ENCODE measurements at regions not wholly inside any gene's neighbourhood (a gene's known extent, or its start where the extent isn't known, plus 50 kb on each side); places are given as distances from the start of the nearest gene placed in this dataset.

DNA sequence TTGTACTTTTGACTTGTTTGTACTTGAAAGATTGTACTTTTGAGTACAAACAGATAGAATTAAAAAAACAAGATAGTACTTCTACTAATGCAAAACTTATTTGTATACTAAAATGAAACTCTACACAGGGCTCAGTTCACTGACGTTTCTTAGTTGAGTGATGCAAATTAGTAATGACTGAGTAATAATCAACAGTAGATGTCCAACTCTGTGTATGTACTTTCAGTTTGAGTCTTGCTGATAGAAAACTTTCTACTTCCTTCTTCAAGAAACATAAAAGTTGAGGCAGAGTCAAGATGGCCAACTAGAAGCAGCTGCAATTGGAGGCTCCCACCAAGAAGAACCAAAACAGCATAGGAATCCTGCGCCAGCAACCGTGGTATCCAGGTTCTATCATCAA is 585.0 kb downstream of the NR4A2 start:
- H3K4me3 Mint-ChIP-seq, result no peak overlapping the region
- H3K4me1 Mint-ChIP-seq, result no peaks in the 10 kb centered on the region
- TF ChIP-seq, protein P1, sequence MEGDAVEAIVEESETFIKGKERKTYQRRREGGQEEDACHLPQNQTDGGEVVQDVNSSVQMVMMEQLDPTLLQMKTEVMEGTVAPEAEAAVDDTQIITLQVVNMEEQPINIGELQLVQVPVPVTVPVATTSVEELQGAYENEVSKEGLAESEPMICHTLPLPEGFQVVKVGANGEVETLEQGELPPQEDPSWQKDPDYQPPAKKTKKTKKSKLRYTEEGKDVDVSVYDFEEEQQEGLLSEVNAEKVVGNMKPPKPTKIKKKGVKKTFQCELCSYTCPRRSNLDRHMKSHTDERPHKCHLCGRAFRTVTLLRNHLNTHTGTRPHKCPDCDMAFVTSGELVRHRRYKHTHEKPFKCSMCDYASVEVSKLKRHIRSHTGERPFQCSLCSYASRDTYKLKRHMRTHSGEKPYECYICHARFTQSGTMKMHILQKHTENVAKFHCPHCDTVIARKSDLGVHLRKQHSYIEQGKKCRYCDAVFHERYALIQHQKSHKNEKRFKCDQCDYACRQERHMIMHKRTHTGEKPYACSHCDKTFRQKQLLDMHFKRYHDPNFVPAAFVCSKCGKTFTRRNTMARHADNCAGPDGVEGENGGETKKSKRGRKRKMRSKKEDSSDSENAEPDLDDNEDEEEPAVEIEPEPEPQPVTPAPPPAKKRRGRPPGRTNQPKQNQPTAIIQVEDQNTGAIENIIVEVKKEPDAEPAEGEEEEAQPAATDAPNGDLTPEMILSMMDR (IDR thresholded peaks at IDR 0.05; ENCODE audit: unreplicated experiment), result no peak
- H3K27me3 Mint-ChIP-seq (ENCODE audit: low read depth), result no peaks in the 10 kb centered on the region
- no peaks in the 10 kb centered on the region for H3K9me3 Mint-ChIP-seq
- no peak overlapping the region for H3K27ac Mint-ChIP-seq
- no peak for DNase-seq (ENCODE audit: low spot score in 2 of 2, unreplicated experiment in 2 of 2)
- no peaks in the 10 kb centered on the region for H3K36me3 Mint-ChIP-seq

GRCh38 chr2:155733091-155733853 is 599.2 kb downstream of the NR4A2 start:
- H3K9me3 Mint-ChIP-seq, result no peaks in the 10 kb centered on the region
- H3K36me3 Mint-ChIP-seq, result no peaks in the 10 kb centered on the region
- no peak for DNase-seq (ENCODE audit: low spot score in 2 of 2, unreplicated experiment in 2 of 2)
- H3K27ac Mint-ChIP-seq, result no peak overlapping the region
- peaks cover 7% of the 10 kb centered on the region for H3K4me1 Mint-ChIP-seq
- no peaks in the 10 kb centered on the region for H3K27me3 Mint-ChIP-seq (ENCODE audit: low read depth)
- no peak overlapping the region for H3K4me3 Mint-ChIP-seq
- TF ChIP-seq, protein P1 (IDR thresholded peaks at IDR 0.05; ENCODE audit: unreplicated experiment), result no peak

GRCh38 chr2:155730804-155731203 is 601.7 kb downstream of the NR4A2 start:
- Mint-ChIP-seq H3K4me1 (peaks cover 16% of the 10 kb centered on the region), H3K4me3 (no peak overlapping the region), H3K36me3 (no peaks in the 10 kb centered on the region), H3K27me3 (ENCODE audit: low read depth) (peaks cover 9% of the 10 kb centered on the region), H3K9me3 (no peaks in the 10 kb centered on the region), H3K27ac (no peak overlapping the region)
- TF ChIP-seq, protein P1 (IDR thresholded peaks at IDR 0.05; ENCODE audit: unreplicated experiment), result no peak
- DNase-seq (ENCODE audit: low spot score in 2 of 2, unreplicated experiment in 2 of 2), result no peak

DNA sequence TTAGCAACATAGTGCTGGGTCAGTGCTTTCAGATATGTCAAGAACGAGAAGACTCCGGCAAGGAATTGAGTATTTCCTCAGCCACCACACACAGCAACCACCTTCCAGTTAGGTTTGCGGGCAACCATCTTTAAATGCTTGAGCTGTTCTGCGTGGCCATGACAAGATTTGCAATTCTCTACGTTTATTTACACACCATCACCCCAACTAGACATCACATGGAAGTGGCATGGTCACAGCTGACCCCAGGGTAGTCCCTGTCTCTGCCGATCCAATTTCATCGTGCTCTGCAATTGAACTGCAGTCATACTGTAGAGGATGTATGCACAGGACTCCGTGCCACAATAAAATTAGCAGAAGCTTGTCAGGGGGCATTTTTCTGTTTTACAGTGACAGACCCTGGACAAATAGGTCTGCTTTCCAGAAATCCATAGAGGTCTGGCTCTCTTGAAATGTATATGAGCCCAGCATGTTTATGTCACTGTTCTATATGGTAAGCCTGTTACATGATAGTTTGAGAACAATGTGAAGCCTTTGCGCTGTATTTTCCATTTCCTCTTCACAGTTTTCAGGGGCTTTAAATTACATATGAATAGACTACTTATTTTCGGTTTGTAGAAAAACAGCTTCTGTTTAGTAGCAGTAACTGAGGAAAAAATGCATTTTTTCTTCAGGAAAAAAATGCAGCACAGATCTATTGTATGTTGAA is 605.2 kb downstream of the NR4A2 start:
- peak overlapping the region; percentile 55 for H3K4me3 Mint-ChIP-seq
- H3K27ac Mint-ChIP-seq, result no peak overlapping the region
- DNase-seq (ENCODE audit: low spot score in 2 of 2, unreplicated experiment in 2 of 2), result no peak

GRCh38 chr2:155722290-155722689 is 610.2 kb downstream of the NR4A2 start:
- Mint-ChIP-seq H3K4me1 (peaks cover 3% of the 10 kb centered on the region), H3K36me3 (no peaks in the 10 kb centered on the region), H3K4me3 (no peak overlapping the region), H3K27me3 (ENCODE audit: low read depth) (peaks cover 3% of the 10 kb centered on the region), H3K27ac (no peak overlapping the region), H3K9me3 (no peaks in the 10 kb centered on the region)
- TF ChIP-seq, protein P1 (IDR thresholded peaks at IDR 0.05; ENCODE audit: unreplicated experiment), result no peak
- no peak for DNase-seq (ENCODE audit: low spot score in 2 of 2, unreplicated experiment in 2 of 2)

More for the DNA sequence above, 605.2 kb downstream of the NR4A2 start:
- Mint-ChIP-seq H3K36me3 (no peaks in the 10 kb centered on the region), H3K4me1 (peaks cover 16% of the 10 kb centered on the region), H3K27me3 (ENCODE audit: low read depth) (peaks cover 9% of the 10 kb centered on the region), H3K9me3 (no peaks in the 10 kb centered on the region)
- TF ChIP-seq, protein P1 (IDR thresholded peaks at IDR 0.05; ENCODE audit: unreplicated experiment), result no peak

Data from mesothelial cell of epicardium (in vitro differentiated cells).